ENCODE measurements at regions not wholly inside any gene's neighbourhood (a gene's known extent, or its start where the extent isn't known, plus 50 kb on each side); places are given as distances from the start of the nearest gene placed in this dataset.

DNA sequence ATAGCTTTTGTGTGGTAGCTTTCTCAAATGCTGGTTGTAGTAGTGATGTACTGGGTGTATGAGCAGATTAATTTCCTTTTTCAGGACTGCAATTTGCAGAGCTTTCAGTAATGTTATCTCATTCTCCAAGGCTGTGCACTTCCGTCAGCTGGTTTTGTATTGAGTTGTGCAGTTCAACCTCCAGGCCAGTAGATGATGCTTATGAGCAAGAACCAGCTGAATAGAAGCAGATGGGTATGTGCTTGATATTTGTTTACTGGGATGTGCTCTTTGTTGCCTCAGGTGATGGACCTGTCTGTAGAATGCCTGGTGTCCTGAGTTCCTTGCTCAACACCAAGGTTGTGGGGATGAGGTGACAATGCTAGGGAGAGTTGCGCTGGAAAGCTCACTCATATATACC, 462.8 kb downstream of the PCDH18 start:
- DNase-seq (ENCODE audit: low spot score) = no peak

DNA sequence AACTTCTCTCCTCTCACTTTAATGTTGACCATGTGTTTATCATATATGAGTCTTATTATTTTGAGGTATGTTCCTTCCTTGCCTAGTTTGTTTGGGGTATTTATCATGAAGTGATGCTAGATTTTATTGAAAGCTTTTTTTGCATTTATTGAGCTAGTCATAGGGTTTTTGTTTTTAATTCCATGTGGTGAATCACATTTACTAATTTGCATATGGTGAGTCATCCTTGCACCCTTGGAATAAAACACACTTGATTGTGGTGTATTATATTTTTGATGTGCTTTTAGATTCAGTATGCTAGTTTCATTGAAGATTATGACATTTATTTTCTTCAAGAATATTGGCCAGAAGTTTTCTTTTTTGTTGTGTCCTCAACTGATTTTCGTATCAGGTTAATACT, 464.6 kb downstream of the PCDH18 start:
- no peak for DNase-seq (ENCODE audit: low spot score)

DNA sequence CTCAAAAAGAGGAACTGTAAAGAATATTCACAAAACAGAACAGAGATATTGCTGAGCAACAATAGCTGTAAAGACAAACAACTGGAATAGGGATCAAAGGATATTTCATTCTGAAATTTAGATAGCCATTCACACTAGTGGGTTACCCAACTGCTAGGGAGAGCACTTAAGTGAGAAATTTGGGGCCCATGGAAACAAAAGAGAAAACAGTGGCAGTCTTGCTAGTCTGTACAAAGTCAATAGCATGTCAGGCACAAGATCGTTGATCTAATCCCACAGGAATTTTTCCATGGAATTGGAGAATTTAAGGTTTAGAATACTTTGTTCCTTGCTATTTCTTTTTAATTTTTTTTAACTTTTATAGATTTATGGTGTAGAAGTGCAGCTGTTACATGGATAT, 467.0 kb downstream of the PCDH18 start:
- DNase-seq (ENCODE audit: low spot score) = peak; percentile 9

GRCh38 chr4:137063961-137064360, 468.3 kb downstream of the PCDH18 start:
- DNase-seq (ENCODE audit: low spot score) = no peak

- DNase-seq (ENCODE audit: low spot score) = no peak
These were observed 489.1 kb downstream of the PCDH18 start for GRCh38 chr4:137043184-137043583.

DNA sequence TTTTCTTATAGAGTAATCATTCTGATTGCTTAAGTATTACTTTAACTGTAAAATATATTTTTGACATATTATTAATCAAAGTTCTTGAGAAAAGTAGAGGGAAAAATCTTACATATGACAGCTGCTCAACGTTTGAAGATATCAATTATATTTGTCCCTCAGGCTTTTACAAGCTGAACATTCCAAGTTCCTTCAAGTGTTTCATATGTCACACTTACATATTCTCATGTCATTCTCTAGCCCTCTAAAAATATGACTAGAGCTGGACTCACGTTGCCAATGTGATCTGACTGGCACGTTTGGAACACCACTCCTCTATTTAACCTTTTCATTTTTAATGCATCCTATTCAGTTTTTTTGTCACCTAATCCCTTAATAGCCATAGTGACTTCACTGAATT, 492.9 kb downstream of the PCDH18 start:
- DNase-seq (ENCODE audit: low spot score) = no peak

GRCh38 chr4:137032222-137032621, 500.1 kb downstream of the PCDH18 start:
- DNase-seq (ENCODE audit: low spot score) = no peak

GRCh38 chr4:137029026-137029425, 503.3 kb downstream of the PCDH18 start:
- no peak for DNase-seq (ENCODE audit: low spot score)

GRCh38 chr4:137025484-137026059, 506.7 kb downstream of the PCDH18 start:
- no peak for DNase-seq (ENCODE audit: low spot score)

- no peak for DNase-seq (ENCODE audit: low spot score)
These were observed 516.6 kb downstream of the PCDH18 start for GRCh38 chr4:137015426-137016409.

DNA sequence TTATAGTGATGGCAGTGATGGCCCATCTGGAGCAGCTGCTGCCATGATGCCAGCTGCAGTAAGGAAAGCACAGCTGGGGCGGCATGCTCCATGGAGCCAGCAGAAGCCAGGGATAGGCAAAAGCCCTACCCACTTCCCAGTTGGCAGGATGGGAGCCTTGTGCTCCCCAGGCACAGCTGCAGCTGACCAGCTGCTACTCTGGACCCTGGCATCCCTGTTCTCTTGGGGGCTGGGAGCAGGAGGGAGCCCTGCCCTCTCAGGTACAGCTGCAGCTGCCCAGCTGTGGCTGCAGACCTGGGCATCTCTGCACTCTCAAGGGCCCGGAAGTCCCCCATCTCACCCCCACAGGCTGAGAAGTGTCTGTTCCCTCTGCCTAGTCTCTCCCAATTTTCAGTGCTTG, 531.9 kb downstream of the PCDH18 start:
- no peak for DNase-seq (ENCODE audit: low spot score)

DNA sequence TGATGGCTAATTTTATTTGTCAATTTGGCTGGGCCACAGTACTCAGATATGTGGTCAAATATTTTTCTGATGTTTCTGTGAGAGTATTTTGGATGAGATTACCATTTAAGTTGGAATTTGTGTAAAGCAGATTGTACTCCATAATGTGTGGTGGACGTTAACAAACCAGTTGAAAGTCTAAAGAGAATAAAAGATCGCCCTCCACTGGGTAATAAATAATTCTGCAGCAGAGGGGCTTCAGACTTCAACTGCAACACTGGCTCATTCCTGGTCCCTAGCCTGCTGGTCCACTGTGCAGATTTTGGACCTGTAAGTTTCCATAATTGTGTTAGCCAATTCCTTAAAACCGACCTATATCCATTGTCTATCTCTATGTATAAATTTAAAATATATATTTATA, 540.3 kb downstream of the PCDH18 start:
- no peak for DNase-seq (ENCODE audit: low spot score)

GRCh38 chr4:136985683-136986082, 546.6 kb downstream of the PCDH18 start:
- DNase-seq (ENCODE audit: low spot score) = no peak

DNA sequence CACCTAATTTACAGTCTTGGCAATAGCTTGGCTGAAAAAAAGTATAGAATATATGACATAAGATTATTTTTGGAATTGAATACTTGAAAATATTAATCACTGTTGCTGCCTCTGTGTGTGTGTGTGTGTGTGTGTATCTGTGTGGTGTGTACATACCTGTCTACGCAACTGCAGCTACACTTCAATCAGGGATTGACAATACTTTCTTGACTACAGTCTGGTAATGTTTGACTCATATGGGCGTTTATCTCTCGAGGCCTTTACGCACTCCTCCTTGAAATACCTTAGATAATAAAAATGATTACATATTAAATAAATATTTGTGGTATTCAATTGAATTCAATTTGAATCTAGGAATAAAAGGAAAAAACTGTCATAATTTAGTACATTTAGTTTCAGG, 565.2 kb downstream of the PCDH18 start:
- no peak for DNase-seq (ENCODE audit: low spot score)

GRCh38 chr4:136965478-136965877, 566.8 kb downstream of the PCDH18 start:
- no peak for DNase-seq (ENCODE audit: low spot score)

- no peak for DNase-seq (ENCODE audit: low spot score)
These were observed 569.4 kb downstream of the PCDH18 start for GRCh38 chr4:136962868-136963267.

DNA sequence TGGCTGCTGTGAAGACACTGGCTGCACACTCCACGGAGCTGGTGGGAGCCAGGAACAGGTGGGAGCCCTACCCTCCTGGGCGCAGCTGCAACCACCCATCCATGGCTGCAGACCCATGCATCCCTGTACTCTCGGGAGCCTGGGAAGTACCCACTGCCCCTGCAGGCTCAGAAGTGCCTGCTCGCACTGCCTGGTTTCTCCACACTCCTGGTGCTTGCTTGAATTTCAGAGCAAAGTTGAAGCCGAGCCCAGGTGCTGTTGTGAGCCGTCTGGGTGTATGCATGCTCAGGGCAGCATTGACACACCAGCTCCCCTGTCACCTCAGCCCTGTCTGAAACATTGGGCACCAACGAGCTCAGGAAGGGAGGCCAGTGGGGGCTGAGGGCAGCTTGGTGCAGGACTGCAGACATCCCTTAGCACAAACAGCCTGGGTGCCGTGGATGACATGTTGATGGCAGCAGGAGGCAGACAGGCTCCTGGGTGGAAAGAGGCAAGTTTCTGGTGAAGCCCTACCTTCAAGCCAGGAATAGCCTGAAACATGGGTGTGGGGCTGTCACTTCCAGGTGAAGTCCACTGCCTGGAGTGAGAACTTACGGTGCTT, 585.9 kb downstream of the PCDH18 start:
- DNase-seq (ENCODE audit: low spot score) = no peak

GRCh38 chr4:136939781-136940180, 592.5 kb downstream of the PCDH18 start:
- DNase-seq (ENCODE audit: low spot score) = no peak

DNA sequence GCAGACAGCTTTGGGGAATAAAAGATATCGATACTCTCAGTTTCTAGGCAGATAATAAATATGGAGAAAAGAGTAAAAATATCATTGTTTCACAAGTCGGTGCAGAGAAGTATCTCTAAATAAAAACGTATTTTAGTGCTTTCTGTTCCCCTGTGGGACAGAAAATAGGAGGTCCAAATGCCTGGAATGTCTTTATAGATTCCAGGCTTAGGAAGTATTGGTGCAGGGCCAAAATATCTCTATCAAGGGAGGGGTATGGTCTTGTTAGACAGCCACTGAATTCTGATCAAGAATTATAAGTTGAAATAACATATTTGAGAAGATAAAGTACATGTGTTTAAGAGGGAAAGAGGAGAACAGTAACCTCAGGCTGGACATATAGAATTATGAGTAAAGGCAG, 596.4 kb downstream of the PCDH18 start:
- DNase-seq (ENCODE audit: low spot score) = no peak

GRCh38 chr4:136935305-136935704, 597.0 kb downstream of the PCDH18 start:
- no peak for DNase-seq (ENCODE audit: low spot score)

DNA sequence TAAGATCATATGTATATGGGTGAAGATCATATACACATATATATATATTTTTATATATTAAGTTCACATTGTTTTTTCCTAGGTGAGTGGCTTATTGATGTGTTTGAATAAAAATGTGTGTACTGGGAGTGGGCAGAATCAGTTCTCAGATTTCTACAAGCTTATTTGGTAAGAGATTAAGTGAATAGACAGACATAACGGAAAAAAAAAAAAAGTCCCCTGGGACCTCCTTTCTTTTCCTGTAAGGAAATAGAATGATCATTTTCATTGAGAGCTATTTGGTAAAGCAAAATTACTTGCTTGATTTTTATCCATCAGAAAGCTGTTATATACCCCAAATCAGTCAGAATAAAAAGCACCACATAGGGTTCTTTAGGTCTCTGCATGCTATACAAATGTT, 597.7 kb downstream of the PCDH18 start:
- no peak for DNase-seq (ENCODE audit: low spot score)

DNA sequence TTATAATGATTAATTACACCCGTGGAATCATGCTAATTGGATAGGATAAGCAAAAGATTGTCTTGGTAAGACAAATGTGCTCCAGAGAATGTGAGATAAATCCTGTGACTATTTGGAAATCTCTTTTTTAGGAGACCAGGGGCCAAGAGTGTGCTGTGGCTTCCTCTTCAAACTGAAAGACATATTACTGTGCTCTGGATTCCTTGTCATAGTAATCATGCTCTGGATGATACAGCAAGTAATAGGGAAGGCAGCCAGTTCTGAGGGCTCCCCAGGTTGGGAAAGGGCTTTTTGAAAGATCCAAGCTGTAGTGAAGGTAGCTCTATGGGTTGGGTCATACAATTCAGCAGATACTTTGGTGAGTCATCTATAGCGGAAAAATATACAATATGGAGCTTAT, 600.5 kb downstream of the PCDH18 start:
- DNase-seq (ENCODE audit: low spot score) = no peak

GRCh38 chr4:136928957-136929411, 603.3 kb downstream of the PCDH18 start:
- DNase-seq (ENCODE audit: low spot score) = no peak

All from AG08395 (cell line).